GM23338 (cell line): ENCODE measurements at regions not wholly inside any gene's neighbourhood (a gene's known extent, or its start where the extent isn't known, plus 50 kb on each side); places are given as distances from the start of the nearest gene placed in this dataset.

Experiments
- CREB1 ChIP-seq: fragments of 250-450 bp; sonication (Bioruptor Pico); IDR thresholded peaks from 2 replicates; pipeline ENCODE4 v1.5.0; 2020; ENCODE audit warnings: low read depth, mild to moderate bottlenecking, moderate library complexity
- ETS1 ChIP-seq: IDR thresholded peaks from 2 replicates; pipeline ENCODE4 v1.6.1; 2016; ENCODE audit warnings: antibody characterized with exemption
- EZH2 ChIP-seq: fragments of 200-600 bp; sonication (generic); IDR thresholded peaks from one replicate; pipeline ENCODE4 v1.8.0; 2017; ENCODE audit warnings: antibody characterized with exemption, mild to moderate bottlenecking, low read depth; ENCODE audit not compliant: unreplicated experiment
- EZH2phosphoT487 ChIP-seq: fragments of 200-600 bp; sonication (generic); IDR thresholded peaks from one replicate; pipeline ENCODE4 v1.8.1; 2018; ENCODE audit warnings: antibody characterized with exemption; ENCODE audit not compliant: unreplicated experiment
- JUNB ChIP-seq: IDR thresholded peaks from one replicate; pipeline ENCODE4 v1.6.1; 2016; ENCODE audit warnings: antibody characterized with exemption; ENCODE audit not compliant: unreplicated experiment
- NANOG ChIP-seq: IDR thresholded peaks from 2 replicates; pipeline ENCODE4 v1.6.1; 2016; ENCODE audit warnings: antibody characterized with exemption, borderline replicate concordance
- POLR2AphosphoS5 ChIP-seq: IDR thresholded peaks from 2 replicates; pipeline ENCODE4 v1.6.1; 2016; ENCODE audit warnings: antibody characterized with exemption, low read depth
- ZNF114 ChIP-seq: fragments of 250-450 bp; sonication (Bioruptor Pico); IDR thresholded peaks from 2 replicates; pipeline ENCODE4 v1.5.0; 2020; ENCODE audit warnings: mild to moderate bottlenecking, moderate library complexity
- ZNF331 ChIP-seq: fragments of 250-450 bp; sonication (Bioruptor Pico); IDR thresholded peaks from 2 replicates; pipeline ENCODE4 v1.5.0; 2020; ENCODE audit warnings: low read depth, mild to moderate bottlenecking, moderate library complexity
- TF ChIP-seq, protein P1 (sequence below): IDR thresholded peaks from one replicate; pipeline ENCODE4 v1.6.1; 2018; ENCODE audit warnings: antibody characterized with exemption; ENCODE audit not compliant: unreplicated experiment
- TF ChIP-seq, protein P2 (sequence below), 2 experiments: fragments of 200-600 bp in 1 of 2; sonication (generic) in 1 of 2; conservative IDR thresholded peaks; 2 replicates each; pipeline versions ENCODE4 v1.5.1 to v1.6.1; 2016 to 2017; ENCODE audit warnings: antibody characterized with exemption in 2 of 2, low read depth in 2 of 2, mild to moderate bottlenecking in 2 of 2, moderate library complexity in 1 of 2

DNA sequence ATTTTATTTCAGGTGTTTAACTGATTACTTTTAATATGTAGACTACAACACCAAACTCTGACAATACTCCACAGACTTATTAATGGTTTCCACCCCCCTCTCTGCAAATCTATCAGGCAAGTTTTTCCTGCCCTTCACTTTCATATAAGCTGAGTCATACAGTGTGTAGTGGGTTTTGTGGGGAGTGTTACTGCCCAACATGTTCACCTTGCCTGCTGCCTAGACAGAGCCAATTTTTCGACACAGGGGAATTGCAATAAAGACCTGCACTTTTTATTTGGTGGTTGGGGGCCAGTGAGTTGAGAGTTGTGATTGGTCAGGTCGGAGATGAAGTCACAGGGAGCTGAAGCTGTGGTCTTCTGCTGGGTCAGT is 119.7 kb downstream of the PPIAL4G start:
- TF ChIP-seq, protein P1, sequence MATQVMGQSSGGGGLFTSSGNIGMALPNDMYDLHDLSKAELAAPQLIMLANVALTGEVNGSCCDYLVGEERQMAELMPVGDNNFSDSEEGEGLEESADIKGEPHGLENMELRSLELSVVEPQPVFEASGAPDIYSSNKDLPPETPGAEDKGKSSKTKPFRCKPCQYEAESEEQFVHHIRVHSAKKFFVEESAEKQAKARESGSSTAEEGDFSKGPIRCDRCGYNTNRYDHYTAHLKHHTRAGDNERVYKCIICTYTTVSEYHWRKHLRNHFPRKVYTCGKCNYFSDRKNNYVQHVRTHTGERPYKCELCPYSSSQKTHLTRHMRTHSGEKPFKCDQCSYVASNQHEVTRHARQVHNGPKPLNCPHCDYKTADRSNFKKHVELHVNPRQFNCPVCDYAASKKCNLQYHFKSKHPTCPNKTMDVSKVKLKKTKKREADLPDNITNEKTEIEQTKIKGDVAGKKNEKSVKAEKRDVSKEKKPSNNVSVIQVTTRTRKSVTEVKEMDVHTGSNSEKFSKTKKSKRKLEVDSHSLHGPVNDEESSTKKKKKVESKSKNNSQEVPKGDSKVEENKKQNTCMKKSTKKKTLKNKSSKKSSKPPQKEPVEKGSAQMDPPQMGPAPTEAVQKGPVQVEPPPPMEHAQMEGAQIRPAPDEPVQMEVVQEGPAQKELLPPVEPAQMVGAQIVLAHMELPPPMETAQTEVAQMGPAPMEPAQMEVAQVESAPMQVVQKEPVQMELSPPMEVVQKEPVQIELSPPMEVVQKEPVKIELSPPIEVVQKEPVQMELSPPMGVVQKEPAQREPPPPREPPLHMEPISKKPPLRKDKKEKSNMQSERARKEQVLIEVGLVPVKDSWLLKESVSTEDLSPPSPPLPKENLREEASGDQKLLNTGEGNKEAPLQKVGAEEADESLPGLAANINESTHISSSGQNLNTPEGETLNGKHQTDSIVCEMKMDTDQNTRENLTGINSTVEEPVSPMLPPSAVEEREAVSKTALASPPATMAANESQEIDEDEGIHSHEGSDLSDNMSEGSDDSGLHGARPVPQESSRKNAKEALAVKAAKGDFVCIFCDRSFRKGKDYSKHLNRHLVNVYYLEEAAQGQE, result no peak
- no peak for TF ChIP-seq POLR2AphosphoS5
- TF ChIP-seq, protein P2, sequence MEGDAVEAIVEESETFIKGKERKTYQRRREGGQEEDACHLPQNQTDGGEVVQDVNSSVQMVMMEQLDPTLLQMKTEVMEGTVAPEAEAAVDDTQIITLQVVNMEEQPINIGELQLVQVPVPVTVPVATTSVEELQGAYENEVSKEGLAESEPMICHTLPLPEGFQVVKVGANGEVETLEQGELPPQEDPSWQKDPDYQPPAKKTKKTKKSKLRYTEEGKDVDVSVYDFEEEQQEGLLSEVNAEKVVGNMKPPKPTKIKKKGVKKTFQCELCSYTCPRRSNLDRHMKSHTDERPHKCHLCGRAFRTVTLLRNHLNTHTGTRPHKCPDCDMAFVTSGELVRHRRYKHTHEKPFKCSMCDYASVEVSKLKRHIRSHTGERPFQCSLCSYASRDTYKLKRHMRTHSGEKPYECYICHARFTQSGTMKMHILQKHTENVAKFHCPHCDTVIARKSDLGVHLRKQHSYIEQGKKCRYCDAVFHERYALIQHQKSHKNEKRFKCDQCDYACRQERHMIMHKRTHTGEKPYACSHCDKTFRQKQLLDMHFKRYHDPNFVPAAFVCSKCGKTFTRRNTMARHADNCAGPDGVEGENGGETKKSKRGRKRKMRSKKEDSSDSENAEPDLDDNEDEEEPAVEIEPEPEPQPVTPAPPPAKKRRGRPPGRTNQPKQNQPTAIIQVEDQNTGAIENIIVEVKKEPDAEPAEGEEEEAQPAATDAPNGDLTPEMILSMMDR (conservative IDR thresholded peaks at IDR 0.05; ENCODE audit: low read depth in 2 of 2), result no peak
- no peak for TF ChIP-seq EZH2
- TF ChIP-seq ETS1, result no peak
- TF ChIP-seq CREB1, result no peak
- no peak for TF ChIP-seq EZH2phosphoT487
- no peak for TF ChIP-seq ZNF114
- TF ChIP-seq JUNB, result no peak
- no peak for TF ChIP-seq ZNF331 (CRISPR knock-in tag)
- TF ChIP-seq NANOG, result no peak
